ENCODE measurements at regions not wholly inside any gene's neighbourhood (a gene's known extent, or its start where the extent isn't known, plus 50 kb on each side); places are given as distances from the start of the nearest gene placed in this dataset.
"Not testable (repeated sequence)": the region's sequence is repeated elsewhere in the genome, so short reads cannot be mapped to it uniquely, and the experiment has no call there.

DNA sequence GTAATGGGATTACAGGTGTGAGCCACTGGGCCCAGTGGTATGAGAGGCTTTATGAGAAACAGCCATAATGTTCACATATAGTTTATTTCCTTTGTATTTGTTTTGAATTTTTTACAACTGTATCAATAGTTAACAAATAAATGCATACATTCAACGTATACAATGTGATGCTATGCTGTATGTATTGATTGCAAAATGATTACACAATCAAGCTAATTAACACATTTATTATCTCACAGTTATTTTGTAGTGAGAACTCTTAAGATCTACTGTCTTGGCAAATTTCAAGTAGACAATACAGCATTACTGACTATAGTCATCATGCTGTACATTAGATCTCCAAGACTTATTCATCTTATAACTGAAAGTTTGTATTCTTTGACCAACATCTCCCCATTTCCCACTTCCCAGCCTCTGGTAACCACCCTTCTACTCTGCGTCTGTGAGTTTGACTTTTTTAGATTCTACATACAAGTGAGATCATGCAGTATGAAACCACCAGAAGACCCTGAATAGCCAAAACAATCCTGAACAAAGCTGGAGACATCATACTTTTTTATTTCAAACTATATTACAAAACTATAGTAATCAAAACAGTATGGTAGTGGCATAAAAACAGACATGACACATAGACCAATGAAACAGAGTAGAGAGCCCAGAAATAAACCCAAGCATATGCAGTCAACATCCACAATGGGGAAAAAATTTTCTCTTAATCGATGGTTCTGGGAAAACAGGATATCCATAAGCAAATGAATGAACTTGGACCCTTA, 157.2 kb upstream of the RREB1 start:
- no peaks in the 10 kb centered on the region for H3K27me3 ChIP-seq (ENCODE audit: insufficient read depth, poor library complexity, severe bottlenecking)
- no peak overlapping the region for H3K4me3 ChIP-seq (ENCODE audit: severe bottlenecking)
- TF ChIP-seq, protein P1, sequence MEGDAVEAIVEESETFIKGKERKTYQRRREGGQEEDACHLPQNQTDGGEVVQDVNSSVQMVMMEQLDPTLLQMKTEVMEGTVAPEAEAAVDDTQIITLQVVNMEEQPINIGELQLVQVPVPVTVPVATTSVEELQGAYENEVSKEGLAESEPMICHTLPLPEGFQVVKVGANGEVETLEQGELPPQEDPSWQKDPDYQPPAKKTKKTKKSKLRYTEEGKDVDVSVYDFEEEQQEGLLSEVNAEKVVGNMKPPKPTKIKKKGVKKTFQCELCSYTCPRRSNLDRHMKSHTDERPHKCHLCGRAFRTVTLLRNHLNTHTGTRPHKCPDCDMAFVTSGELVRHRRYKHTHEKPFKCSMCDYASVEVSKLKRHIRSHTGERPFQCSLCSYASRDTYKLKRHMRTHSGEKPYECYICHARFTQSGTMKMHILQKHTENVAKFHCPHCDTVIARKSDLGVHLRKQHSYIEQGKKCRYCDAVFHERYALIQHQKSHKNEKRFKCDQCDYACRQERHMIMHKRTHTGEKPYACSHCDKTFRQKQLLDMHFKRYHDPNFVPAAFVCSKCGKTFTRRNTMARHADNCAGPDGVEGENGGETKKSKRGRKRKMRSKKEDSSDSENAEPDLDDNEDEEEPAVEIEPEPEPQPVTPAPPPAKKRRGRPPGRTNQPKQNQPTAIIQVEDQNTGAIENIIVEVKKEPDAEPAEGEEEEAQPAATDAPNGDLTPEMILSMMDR (IDR thresholded peaks at IDR 0.05; ENCODE audit: poor library complexity, severe bottlenecking): no peak
- DNase-seq (ENCODE audit: low spot score) (no peak), ATAC-seq (ENCODE audit: low read depth) (no peak)
- no peaks in the 10 kb centered on the region for H3K9me3 ChIP-seq (ENCODE audit: severe bottlenecking)
- no peaks in the 10 kb centered on the region for H3K4me1 ChIP-seq (ENCODE audit: insufficient read depth, poor library complexity, severe bottlenecking)
- no peak overlapping the region for H3K27ac ChIP-seq (ENCODE audit: poor library complexity, severe bottlenecking)
- no peaks in the 10 kb centered on the region for H3K36me3 ChIP-seq (ENCODE audit: low read depth)

DNA sequence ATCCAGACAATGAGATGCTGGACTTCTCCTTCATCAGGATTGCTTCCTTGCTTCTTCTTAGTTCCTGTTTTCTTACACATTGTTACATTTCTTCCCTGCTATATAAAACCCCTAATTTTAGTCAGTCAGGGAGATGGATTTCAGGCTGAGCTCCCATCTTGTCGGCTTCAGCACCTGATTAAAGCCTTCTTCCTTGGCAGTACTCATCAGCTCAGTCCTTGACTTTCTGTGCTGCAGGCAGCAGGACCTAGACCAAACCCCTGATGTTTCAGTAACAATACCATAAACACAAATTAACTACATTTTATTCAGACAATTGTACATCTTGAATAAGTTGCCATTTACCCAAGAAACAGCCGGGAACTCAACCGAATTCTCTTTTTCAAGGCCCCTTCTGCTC, 156.4 kb upstream of the RREB1 start:
- DNase-seq (ENCODE audit: low spot score) (no peak), ATAC-seq (ENCODE audit: low read depth) (no peak)
- H3K36me3 ChIP-seq (ENCODE audit: low read depth): no peaks in the 10 kb centered on the region
- no peaks in the 10 kb centered on the region for H3K9me3 ChIP-seq (ENCODE audit: severe bottlenecking)
- H3K4me1 ChIP-seq (ENCODE audit: insufficient read depth, poor library complexity, severe bottlenecking): no peaks in the 10 kb centered on the region
- TF ChIP-seq, protein P1 (IDR thresholded peaks at IDR 0.05; ENCODE audit: poor library complexity, severe bottlenecking): no peak
- no peak overlapping the region for H3K4me3 ChIP-seq (ENCODE audit: severe bottlenecking)
- no peaks in the 10 kb centered on the region for H3K27me3 ChIP-seq (ENCODE audit: insufficient read depth, poor library complexity, severe bottlenecking)
- H3K27ac ChIP-seq (ENCODE audit: poor library complexity, severe bottlenecking): no peak overlapping the region

DNA sequence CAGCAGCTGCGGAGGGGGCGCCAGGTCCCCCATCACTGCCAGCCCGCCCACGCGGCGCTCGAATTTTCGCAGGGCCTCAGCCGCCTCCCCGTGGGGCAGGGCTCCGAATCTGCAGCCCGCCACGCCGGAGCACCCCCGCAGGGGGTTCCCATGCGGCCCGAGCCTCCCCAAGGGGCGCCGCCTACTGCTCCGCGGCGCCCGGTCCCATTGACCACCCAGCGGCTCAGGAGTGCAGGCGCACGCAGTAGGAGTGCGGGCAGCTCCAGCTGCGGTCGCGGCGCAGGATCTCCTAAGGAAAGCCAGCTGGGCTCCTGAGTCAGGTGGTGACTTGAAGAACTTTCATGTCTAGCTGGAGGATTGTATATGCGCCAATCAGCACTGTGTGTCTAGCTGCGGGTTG, 155.3 kb upstream of the RREB1 start:
- no peak overlapping the region for H3K4me3 ChIP-seq (ENCODE audit: severe bottlenecking)
- TF ChIP-seq, protein P1 (IDR thresholded peaks at IDR 0.05; ENCODE audit: poor library complexity, severe bottlenecking): no peak
- no peaks in the 10 kb centered on the region for H3K9me3 ChIP-seq (ENCODE audit: severe bottlenecking)
- no peaks in the 10 kb centered on the region for H3K4me1 ChIP-seq (ENCODE audit: insufficient read depth, poor library complexity, severe bottlenecking)
- H3K27ac ChIP-seq (ENCODE audit: poor library complexity, severe bottlenecking): no peak overlapping the region
- no peaks in the 10 kb centered on the region for H3K27me3 ChIP-seq (ENCODE audit: insufficient read depth, poor library complexity, severe bottlenecking)
- H3K36me3 ChIP-seq (ENCODE audit: low read depth): no peaks in the 10 kb centered on the region
- DNase-seq (ENCODE audit: low spot score) (no peak), ATAC-seq (ENCODE audit: low read depth) (no peak)

DNA sequence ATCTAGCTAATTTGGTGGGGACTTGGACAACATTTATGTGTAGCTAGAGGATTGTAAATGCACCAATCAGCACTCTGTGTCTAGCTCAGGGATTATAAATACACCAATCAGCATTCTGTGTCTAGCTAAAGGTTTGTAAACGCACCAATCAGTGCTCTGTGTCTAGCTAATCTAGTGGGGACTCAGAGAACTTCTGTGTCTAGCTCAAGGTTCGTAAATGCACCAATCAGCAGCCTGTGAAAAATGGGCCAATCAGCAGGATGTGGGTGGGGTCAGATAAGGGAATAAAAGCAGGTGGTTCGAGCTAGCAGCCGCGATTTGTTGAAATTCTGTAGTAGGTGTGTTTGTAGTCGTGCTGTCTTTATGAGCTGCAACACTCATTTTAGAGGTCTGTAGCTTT, 154.8 kb upstream of the RREB1 start:
- H3K27me3 ChIP-seq (ENCODE audit: insufficient read depth, poor library complexity, severe bottlenecking); H3K36me3 ChIP-seq (ENCODE audit: low read depth); H3K4me1 ChIP-seq (ENCODE audit: insufficient read depth, poor library complexity, severe bottlenecking); ATAC-seq (ENCODE audit: low read depth); H3K4me3 ChIP-seq (ENCODE audit: severe bottlenecking); H3K9me3 ChIP-seq (ENCODE audit: severe bottlenecking); DNase-seq (ENCODE audit: low spot score); H3K27ac ChIP-seq (ENCODE audit: poor library complexity, severe bottlenecking): not testable (repeated sequence)

DNA sequence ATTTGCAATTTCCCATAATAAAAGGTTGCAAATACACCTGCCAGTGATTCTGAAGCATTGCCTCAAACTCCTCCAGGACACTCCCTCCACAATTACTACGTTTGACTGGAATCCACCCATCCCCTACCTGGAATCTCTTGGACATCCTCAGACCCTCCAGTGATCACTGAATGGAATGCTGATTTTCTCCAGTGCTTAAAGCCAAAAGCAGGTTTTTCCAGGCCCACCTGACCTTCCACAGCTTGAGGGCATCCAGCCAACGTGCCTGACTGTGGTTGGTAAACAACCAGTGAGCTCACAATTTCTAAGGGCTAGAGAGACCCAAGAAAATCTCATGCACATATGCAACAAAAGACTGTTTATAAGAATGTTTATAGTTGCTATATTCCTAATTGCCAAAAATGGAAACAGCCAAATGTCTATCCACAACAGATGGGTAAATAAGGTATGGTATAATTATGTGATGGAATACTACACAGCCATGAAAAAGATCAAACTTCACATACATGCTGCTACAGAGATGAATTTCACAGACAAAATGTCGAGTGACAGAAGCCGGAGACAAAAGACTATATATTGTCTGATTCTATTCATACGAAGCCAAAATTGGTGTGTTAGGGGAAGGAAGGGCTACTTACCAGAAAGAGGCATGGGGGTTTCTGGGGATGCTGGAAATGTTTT, 147.1 kb upstream of the RREB1 start:
- Histone ChIP-seq H3K36me3 (ENCODE audit: low read depth) (no peaks in the 10 kb centered on the region), H3K27me3 (ENCODE audit: insufficient read depth, poor library complexity, severe bottlenecking) (no peaks in the 10 kb centered on the region), H3K9me3 (ENCODE audit: severe bottlenecking) (no peaks in the 10 kb centered on the region), H3K4me3 (ENCODE audit: severe bottlenecking) (no peak overlapping the region), H3K27ac (ENCODE audit: poor library complexity, severe bottlenecking) (no peak overlapping the region), H3K4me1 (ENCODE audit: insufficient read depth, poor library complexity, severe bottlenecking) (no peaks in the 10 kb centered on the region)
- no peak for DNase-seq (ENCODE audit: low spot score)
- ATAC-seq (ENCODE audit: low read depth): no peak
- TF ChIP-seq, protein P1 (IDR thresholded peaks at IDR 0.05; ENCODE audit: poor library complexity, severe bottlenecking): no peak

Data from RWPE2 (cell line).